ENCODE measurements at regions not wholly inside any gene's neighbourhood (a gene's known extent, or its start where the extent isn't known, plus 50 kb on each side); places are given as distances from the start of the nearest gene placed in this dataset.

DNA sequence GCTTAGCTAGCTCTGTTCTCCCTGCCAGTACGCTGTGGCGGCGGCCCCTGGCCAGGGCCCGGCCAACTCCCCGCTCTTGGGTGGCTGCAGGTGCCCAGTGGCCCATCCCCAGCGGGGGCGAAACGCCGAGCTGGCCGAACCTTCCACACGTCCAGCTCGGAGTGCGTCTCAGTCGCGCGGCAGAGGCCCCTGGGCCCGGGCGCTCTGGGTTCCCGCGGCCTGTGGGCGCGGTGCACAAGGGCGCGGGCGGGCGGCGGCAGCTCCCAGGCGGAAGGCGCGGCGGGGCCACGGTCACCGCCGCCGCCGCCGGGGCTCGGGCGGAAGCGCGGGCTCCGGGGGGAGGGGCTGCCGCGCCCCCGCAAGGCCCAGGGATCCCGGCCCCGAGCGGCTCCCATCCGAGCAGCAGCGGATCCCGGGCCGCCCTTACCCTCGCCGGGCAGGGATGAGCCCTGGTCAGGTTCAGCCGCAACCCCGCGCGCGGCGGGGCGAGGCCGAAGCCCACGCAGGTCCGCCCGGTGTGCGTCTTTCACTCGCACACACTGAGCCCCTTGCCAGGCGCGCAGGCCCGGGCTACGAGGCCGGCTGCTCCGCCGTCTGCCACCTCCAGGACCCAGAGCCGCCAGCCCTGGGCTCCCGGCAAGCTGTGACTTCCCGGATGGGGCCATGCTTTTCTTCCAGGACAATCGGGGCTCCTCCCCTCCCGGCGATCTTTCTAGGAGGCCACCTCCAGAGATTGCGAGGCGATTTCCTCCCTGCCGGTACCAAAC lies 54.2 kb downstream of the CCDC54 start:
- TF ChIP-seq, protein P1, sequence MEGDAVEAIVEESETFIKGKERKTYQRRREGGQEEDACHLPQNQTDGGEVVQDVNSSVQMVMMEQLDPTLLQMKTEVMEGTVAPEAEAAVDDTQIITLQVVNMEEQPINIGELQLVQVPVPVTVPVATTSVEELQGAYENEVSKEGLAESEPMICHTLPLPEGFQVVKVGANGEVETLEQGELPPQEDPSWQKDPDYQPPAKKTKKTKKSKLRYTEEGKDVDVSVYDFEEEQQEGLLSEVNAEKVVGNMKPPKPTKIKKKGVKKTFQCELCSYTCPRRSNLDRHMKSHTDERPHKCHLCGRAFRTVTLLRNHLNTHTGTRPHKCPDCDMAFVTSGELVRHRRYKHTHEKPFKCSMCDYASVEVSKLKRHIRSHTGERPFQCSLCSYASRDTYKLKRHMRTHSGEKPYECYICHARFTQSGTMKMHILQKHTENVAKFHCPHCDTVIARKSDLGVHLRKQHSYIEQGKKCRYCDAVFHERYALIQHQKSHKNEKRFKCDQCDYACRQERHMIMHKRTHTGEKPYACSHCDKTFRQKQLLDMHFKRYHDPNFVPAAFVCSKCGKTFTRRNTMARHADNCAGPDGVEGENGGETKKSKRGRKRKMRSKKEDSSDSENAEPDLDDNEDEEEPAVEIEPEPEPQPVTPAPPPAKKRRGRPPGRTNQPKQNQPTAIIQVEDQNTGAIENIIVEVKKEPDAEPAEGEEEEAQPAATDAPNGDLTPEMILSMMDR (IDR thresholded peaks at IDR 0.05), result peak in 1 of 5 experiments; percentile 30
- TF ChIP-seq POLR2A (IDR thresholded peaks at IDR 0.05), result peak in 1 of 2 donors; percentile 48
- TF ChIP-seq EP300 (IDR thresholded peaks at IDR 0.05), result peak in 1 of 2 donors; percentile 76

All from tibial nerve (tissue), 4 donors.